NB4 (cell line): ENCODE measurements at regions not wholly inside any gene's neighbourhood (a gene's known extent, or its start where the extent isn't known, plus 50 kb on each side); places are given as distances from the start of the nearest gene placed in this dataset.

Experiments
- CTCF ChIP-seq: IDR thresholded peaks from one replicate; pipeline ENCODE4 v1.5.1; 2012; ENCODE audit warnings: low read depth, low read length
- MAX ChIP-seq: IDR thresholded peaks from 2 replicates; pipeline ENCODE4 v1.6.1; 2011; ENCODE audit warnings: low read depth, low read length
- MYC ChIP-seq: IDR thresholded peaks from 2 replicates; pipeline ENCODE4 v1.6.1; 2011; ENCODE audit warnings: low read depth, low read length
- POLR2A ChIP-seq: IDR thresholded peaks from 2 replicates; pipeline ENCODE4 v1.6.1; 2011; ENCODE audit warnings: mild to moderate bottlenecking; ENCODE audit not compliant: insufficient read length; ENCODE audit errors: extremely low read depth

GRCh38 chr13:79782541-79783205 is 301.7 kb downstream of the NDFIP2 start:
- no peak for TF ChIP-seq CTCF
- no peak for TF ChIP-seq POLR2A
- TF ChIP-seq MAX = no peak
- TF ChIP-seq MYC = no peak
